ENCODE measurements at regions not wholly inside any gene's neighbourhood (a gene's known extent, or its start where the extent isn't known, plus 50 kb on each side); places are given as distances from the start of the nearest gene placed in this dataset.

- TF ChIP-seq CTCF (IDR thresholded peaks at IDR 0.05; ENCODE audit: low read depth, low read length), result no peak
- no peak for DNase-seq (ENCODE audit: extremely low read depth, low read depth)
Measured at GRCh38 chrX:14476205-14476604, 53.1 kb upstream of the GLRA2 start.

GRCh38 chrX:14449773-14450172, 79.6 kb upstream of the GLRA2 start:
- TF ChIP-seq CTCF (IDR thresholded peaks at IDR 0.05; ENCODE audit: low read depth, low read length), result no peak

GRCh38 chrX:14448406-14448805, 80.9 kb upstream of the GLRA2 start:
- no peak for DNase-seq (ENCODE audit: extremely low read depth, low read depth)
- no peak for TF ChIP-seq CTCF (IDR thresholded peaks at IDR 0.05; ENCODE audit: low read depth, low read length)

More at GRCh38 chrX:14449773-14450172, 79.6 kb upstream of the GLRA2 start:
- no peak for DNase-seq (ENCODE audit: extremely low read depth, low read depth)

GRCh38 chrX:14440106-14440505, 89.2 kb upstream of the GLRA2 start:
- no peak for TF ChIP-seq CTCF (IDR thresholded peaks at IDR 0.05; ENCODE audit: low read depth, low read length)
- DNase-seq (ENCODE audit: extremely low read depth, low read depth), result no peak

- DNase-seq (ENCODE audit: extremely low read depth, low read depth), result no peak
- no peak for TF ChIP-seq CTCF (IDR thresholded peaks at IDR 0.05; ENCODE audit: low read depth, low read length)
Measured at GRCh38 chrX:14427614-14428013, 101.7 kb upstream of the GLRA2 start.

GRCh38 chrX:14420841-14421240, 108.5 kb upstream of the GLRA2 start:
- no peak for TF ChIP-seq CTCF (IDR thresholded peaks at IDR 0.05; ENCODE audit: low read depth, low read length)
- DNase-seq (ENCODE audit: extremely low read depth, low read depth), result no peak

- TF ChIP-seq CTCF (IDR thresholded peaks at IDR 0.05; ENCODE audit: low read depth, low read length), result no peak
Measured at GRCh38 chrX:14412686-14413085, 116.7 kb upstream of the GLRA2 start.

More at GRCh38 chrX:14412686-14413085, 116.7 kb upstream of the GLRA2 start:
- DNase-seq (ENCODE audit: extremely low read depth, low read depth), result no peak

All from AG09319 (cell line).